AG20443 (cell line): ENCODE measurements at regions not wholly inside any gene's neighbourhood (a gene's known extent, or its start where the extent isn't known, plus 50 kb on each side); places are given as distances from the start of the nearest gene placed in this dataset.
"Not testable (repeated sequence)": the region's sequence is repeated elsewhere in the genome, so short reads cannot be mapped to it uniquely, and the experiment has no call there.

Experiments
- DNase-seq: peaks from one replicate; pipeline ENCODE4 v3.0.0; 2012; ENCODE audit warnings: low spot score, mixed read lengths

DNA sequence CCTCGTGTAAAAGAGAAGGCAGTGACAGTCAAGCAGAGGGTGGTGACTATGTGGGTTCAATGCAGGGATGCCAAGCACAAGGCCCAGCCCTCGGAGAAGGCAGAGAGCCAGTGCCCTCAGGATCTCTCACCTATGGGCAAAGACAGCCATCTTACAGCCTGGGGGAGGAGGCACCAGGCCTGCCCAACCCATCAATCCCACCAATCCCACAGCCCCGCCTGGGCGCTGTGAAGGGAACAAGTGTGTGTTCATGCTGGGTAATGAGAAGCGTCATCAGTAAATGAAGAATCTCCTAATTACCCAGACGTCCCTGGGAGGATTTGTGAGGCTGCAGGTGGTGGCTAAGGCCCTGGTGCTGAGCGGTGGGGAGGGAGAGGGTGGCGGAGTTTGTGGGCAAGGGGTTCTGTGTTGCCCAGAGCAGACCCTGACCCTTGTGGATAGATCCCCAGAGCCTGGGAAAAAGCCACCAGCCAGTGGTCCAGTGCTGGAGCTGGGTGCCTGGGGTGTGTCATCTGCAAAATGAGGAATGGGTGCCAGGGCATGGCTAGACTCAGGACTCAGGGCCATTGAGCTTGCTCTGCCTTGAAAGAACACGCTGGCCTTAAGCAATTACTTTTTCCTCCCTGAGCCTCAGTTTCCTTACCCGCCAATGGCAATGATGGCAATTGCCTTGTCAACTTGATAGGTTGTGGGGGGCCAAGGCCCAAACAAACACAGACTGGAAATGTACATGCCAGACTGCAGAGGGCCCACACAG, 128.1 kb upstream of the UNC5B start:
- peak; percentile 7 for DNase-seq

DNA sequence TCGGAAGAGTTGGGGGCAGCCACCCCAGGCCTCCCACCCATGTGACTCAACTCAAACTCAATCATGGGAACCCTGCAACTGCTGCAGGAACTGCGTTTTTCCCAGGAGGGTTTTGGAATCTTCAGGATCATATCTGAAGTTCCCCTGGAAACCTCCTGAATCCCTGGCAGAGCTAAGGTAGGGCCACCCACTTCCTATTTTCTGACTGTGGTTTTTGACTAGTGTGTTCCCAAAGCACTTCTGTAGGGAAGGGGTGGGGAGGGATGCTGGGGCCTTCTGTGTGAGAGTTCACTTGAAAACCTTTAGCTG, 127.6 kb upstream of the UNC5B start:
- peak; percentile 7 for DNase-seq

DNA sequence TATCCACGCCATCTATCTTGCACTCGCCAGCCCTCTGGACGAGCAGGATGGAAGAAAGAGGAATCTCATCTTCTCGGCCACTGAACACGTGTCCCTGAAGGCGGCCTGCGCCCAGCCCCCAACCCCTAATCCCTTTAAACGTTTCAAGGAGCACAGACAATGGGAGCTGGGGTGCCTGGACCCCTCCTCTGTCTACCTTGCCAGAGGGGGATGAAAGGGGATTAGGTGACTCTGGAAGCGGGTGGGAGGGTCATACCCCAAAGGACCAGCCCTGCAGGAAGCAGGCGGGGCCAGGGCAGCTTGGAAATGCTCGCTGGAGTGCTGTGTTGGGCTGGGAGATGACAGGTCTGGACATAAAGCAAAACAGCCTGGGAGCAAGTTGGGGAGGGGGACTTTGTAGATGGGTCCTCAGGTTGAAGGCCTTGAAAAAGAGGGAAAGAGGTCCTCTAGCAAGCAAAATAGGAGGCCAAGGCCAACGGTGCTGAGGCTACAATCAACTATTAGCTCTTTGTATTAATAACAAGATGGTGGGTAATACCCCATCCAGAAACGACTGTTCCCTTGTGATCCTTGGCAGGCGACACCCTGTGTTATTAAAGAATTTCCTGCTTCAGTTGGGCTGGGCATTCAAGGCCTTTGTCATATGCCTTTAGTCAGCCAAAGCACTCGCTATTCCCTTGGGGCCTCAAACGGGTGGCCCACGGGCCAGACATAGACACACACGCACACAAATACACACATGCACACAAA, 126.5 kb upstream of the UNC5B start:
- DNase-seq = peak; percentile 7

DNA sequence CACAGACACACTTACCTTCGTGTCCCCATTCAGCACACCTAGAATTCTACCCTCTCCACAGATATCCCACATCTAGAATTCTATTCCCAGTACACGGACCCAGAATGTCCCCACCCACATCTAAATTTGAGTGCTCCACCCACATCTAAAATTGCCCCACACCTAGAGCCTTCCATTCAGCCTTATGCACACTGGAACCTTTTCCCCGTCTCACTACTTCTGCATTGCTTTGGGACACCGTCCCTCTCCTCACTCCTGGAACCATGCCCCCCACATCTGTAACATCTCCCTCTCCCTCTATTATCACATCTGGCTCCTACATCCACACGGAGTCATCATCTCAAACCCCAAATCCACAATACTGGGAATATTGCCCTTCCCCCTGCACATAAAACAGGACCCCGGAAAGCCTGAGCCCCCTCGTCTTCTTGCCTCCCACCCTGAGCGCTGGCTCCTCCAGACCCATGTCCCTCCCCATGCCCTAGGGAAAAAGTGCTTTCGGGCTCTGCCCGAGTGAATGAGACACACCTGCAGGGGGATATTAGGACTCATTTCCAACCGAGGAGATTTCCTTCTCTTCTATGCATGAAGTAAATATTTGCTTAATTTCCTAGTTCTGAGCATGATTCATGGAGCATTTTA, 125.8 kb upstream of the UNC5B start:
- DNase-seq = no peak

DNA sequence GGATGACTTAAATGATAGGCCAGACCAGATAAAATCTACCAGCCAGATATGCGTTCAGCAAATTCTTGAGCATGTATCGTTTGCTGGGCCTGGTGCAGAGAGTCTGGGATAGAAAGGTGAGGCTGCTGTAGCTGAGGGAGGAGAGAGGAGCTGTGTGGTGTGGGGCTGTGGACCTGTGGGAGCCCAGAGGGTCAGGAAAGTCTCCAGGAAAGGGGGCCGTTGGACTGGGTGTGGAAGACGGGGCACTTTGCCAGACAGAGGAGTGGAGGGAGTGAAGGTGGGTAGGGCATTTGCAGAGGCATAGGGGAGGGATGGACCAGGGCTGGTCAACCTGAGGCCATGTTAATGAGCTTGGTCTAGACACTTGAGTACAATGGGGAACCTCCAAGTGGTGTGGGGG, 124.7 kb upstream of the UNC5B start:
- DNase-seq = peak; percentile 5

DNA sequence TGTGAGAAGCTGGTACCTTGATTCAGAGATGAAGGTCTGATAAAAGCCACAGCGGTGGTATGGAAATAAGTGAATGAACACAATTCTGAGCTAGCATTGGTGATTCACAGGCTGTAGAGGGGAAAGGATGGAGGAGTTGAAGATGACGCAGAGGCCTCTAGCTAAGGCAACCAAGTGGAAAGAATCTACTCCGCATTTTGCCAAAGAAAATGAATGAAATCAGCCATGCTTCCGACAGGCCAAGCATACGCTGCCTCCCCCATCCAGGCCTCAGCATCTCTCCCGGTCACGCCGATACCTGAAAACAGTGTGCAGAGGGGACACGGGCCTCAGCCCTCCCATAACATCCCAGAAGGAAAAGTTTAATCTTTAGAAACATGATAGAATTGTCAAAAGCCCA, 124.3 kb upstream of the UNC5B start:
- DNase-seq = no peak

DNA sequence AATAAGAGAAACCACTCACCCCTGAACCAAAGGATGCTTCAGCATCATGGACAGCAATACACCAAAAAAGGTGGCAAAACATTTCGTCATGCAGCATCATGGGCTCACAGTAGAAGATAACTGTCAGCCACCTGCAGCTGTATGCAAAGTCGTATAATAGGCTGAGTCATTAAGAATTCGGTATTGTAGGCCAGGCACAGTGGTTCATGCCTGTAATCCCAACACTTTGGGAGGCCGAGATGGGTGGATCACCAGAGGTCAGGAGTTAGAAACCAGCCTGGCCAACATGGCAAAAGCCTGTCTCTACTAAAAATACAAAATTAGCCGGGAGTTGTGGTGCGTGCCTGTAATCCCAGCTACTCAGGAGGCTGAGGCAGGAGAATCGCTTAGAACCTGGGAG, 123.8 kb upstream of the UNC5B start:
- not testable (repeated sequence) for DNase-seq

DNA sequence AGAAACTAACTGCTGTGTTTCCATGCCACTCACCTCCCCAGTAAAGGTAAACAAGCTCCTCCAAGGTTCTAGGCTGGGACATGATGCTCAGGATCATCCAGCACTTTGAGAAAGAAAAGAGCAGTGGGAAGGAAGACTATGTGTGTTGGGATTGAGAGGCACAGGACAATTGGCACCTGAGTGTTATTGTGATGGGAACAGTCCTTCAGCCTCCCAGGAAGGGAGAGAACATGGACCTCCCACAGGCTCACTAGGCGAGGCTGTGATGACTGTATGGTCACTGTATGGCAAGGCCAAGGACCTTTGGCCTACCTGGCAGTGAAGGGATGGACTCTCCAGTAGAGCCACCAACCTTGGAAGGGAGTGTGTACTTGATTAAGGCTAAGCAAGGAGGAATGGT, 123.2 kb upstream of the UNC5B start:
- peak; percentile 5 for DNase-seq

DNA sequence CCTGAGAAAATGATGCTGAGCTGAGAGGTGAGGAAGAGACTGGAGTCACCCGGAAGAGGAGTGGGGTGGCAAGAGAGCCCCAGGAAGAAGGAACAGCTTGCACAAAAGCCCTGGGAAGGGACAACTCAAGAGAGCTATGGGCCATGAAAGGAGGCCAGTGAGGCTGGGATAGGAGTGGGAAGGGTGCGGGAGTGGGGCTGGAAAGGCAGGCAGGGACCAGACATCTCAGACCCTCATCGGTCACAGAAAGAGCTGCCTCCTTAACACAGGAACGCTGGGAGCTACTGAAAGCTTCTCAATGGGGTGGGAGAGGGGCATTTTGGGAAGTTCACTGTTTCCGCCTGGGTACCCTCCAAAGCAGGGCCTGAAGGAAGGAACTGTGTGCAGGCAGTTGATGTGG, 122.0 kb upstream of the UNC5B start:
- peak; percentile 5 for DNase-seq

DNA sequence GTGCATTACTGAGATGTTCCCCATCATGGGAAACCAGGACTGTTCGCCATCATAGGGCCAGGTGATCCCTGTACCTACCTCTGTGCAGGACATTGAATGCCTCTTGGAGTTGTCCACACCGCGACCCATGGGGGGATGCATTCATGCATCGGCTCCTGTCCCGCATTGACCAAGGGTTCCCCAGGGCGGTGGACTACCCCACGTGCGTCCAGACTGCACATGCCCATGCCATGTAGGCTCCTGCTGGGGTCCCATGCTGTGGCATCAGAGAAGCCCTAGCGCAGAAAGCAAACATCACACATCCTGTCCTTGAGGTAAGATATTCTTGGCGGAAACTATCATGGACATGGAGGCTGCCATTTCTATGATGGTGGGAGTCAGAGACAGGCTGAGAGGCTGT, 121.6 kb upstream of the UNC5B start:
- peak; percentile 7 for DNase-seq

DNA sequence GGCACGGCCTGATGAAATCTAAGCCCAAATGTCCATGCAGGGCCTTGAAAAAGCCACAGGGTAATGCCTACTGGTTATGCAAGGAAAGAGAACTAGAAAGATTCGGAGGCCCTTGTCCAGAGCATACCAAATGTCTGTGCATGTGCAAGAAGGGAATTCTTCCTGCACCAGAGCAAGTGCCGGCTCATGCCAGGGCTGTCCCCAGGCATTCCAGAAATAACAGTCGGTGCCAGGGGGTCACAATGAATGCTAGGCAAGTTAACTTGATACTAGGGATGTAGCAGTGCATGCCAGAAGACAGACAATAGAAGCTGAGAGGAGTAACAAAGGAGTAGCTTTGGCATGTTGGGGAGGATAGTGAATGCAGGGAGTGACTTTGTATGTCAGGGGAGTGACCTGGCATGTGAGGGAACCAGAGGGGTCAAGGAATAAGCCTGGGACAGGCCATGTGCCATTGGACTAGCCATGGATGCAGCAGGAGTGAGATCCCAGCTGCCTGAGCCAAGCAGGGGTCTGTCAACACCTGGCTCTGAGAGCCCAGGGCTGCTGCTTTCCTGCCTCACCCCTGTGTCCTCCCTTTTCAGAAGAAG, 119.5 kb upstream of the UNC5B start:
- DNase-seq = peak; percentile 12

DNA sequence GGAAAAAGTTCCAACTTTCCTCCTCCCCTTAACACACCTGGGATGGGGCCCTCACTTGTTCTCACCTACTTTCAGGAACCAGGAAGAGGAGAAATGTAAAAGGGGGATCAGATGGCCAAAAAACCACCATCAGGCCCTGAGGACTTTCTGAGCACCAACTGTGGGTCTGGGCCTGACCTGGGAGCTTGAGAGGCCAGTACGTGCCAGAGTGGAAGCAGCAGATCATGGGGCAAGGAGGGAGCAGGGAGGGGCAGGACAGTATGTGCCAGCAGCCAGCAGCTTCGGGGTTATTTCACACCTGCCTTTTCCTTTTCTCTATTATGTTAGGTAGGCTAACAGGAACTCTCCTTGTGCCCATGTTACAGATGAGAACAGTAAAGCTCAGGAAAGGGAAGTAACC, 118.8 kb upstream of the UNC5B start:
- DNase-seq = no peak

DNA sequence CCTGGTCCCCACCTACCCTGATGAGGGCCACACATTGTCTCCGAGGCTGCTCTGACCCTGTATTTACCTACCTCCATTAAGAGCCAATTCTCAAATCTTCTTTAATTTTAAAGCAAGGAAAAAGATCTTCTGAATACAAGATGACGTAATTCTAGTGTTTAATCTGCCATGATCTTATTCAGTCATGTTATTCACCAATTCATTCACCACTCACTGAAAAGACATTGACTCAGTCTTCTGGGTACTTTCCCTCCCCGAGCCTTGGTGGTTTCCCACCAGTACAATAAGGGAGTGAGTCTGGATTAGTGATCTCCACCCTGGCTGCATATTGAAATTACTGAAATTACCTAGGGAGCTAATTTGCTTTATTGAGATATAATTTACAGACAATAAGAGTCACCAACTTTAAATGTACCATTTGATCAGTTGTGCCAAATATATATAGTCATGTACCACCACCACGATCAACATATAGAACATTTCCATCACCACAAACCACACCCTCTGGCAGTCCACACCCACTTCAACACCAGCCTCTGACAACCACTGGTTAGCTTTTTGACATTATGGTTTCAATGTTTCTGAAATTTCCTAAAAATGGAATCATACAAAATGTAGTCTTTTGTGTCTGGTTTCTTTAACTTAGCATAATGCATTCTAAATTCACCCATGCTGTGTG, 117.5 kb upstream of the UNC5B start:
- DNase-seq = no peak

DNA sequence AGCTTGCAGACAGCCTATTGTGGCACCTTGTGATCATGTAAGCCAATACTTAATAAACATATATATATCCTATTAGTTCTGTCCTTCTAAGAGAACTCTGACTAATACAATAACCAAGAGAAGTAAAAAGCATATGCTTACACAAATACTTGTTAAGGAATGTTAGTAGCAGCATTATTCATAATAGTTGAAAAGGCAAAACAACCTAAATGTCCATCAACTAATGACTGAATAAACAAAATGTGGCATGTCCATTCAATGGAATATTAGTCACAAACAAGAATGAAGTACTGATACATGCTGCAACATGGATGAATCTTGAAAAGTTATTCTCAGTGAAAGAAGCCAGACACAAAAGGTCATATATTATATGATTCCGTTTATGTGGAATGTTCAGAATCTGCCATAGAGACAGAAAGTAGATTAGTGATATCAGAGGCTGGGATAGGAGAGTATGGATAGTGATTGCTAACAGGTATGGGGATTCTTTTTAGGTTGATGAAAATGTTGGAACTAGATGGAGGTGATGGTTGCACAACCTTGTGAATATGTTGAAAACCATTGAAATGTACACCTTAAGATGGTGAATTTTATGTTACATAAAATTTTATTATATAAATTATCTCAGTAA, 112.5 kb upstream of the UNC5B start:
- DNase-seq = no peak

DNA sequence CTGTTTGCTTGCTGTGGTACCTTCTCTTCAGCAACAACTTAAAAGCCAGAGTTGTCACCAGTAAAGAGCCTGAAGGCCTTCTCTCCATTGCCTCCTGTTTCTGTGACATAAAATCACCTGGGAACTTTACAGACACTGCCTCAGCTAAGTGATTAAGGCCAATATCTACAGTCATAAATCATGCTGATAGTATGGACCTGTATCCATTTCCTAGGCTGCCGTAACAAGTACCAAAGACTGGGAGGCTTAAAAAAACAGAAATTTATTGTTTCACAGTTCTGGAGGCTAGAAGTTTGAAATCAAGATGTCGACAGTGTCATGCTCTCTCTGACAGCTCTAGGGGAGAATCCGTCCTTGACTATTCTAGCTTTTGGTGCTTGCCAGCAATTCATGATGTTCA, 108.4 kb upstream of the UNC5B start:
- no peak for DNase-seq

DNA sequence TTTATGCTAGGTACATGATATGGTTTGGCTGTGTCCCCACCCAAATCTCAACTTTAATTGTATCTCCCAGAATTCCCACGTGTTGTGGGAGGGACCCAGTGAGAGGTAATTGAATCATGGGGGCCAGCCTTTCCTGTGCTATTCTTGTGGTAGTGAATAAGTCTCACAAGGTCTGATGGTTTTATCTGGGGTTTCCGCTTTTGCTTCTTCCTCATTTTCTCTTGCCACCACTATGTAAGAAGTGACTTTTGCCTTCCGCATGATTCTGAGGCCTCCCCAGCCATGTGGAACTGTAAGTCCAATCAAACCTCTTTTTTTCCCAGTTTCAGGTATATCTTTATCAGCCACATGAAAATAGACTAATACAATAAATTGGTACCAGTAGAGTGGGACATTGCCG, 106.2 kb upstream of the UNC5B start:
- DNase-seq = not testable (repeated sequence)

DNA sequence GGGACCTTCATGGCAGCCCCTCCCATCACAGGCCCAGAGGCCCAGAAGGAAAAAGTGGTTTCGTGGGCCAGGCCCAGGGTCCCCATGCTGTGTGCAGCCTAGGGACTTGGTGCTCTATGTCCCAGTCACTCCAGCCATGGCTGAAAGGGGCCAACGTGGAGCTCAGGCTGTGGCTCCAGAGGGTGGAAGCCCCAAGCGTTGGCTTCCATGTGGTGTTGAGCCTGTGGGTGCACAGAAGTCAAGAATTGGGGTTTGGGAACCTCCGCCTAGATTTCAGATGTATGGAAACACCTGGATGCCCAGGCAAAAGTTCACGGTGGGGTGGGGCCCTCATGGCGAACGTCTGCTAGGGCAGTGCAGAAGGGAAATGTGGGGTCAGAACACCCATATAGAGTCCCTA, 105.3 kb upstream of the UNC5B start:
- not testable (repeated sequence) for DNase-seq

DNA sequence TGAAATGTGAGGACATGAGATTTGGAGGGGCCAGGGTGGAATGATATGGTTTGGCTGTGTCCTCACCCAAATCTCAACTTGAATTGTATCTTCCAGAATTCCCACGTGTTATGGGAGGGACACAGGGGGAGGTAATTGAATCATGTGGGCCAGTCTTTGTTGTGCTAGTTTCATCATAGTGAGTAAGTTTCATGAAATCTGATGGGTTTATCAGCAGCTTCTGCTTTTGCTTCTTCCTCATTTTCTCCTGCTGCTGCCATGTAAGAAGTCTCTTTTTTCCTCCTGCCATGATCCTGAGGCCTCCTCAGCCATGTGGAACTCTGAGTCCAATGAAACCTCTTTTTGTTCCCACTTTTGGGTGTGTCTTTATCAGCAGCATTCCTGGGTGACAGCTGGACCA, 104.3 kb upstream of the UNC5B start:
- DNase-seq = not testable (repeated sequence)

DNA sequence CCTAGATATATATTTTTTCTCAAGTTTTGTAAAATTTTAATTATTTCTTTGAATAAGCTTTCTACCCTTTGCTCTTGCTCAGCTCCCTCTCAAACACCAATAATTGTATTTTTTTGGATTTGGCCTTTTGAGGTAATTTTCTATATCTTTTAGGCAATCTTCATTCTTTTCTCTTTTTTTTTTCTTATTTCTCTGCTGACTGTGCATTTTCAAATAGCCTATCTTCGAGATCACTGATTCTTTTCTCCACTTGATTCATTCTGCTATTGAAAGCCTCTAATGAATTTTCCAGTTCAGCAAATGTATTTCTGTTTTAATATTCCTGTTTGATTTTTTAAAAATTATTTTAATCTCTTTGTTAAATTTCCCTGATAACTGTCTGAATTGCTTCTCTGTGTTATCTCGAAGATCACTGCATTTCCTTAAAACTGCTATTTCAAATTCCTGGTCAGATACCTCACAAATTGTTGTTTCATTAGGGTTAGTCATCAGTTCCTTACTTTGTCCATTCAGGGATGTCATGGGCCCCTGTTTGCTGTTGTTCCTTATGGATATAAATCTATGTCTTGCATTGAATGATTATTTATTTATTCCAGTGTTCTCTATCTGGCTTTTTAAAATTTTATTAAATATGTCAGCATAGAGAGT, 100.1 kb upstream of the UNC5B start:
- no peak for DNase-seq

DNA sequence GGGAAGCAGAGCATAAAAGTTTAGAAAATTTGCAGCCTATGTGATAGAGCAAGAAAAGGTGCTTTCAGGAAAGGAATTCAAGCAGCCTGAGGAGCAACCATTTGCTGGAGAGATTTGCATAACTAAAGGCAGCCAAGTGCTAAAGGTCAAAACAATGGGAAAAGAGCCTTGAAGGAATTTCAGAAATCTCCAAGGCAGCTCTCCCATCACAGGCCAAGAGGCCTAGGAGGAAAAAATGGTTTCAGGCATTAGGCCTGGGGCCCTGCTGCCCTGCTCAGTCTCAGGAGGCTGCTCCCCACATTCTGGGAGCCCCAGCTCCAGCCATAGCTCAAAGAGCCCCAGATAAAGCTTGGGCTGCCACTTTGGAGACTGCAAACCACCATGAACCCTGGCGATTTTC, 95.9 kb upstream of the UNC5B start:
- no peak for DNase-seq

DNA sequence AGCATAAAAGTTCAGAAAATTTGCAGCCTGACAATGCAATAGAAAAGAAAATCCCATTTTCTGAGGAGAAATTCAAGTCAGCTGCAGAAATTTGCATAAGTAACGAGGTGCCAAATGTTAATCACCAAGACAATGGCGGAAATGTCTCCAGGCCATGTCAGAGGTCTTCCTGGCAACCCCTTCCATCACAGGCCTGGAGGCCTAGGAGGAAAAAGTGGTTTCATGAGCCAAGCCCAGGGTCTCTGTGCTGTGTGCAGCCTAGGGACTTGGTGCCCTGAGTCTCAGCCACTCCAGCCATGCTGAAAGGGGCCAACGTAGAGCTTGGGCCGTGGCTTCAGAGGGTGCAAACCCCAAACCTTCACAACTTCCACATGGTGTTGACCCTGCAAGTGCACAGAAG, 94.8 kb upstream of the UNC5B start:
- not testable (repeated sequence) for DNase-seq
